Body of pancreas (tissue), 4 donors: ENCODE measurements at regions not wholly inside any gene's neighbourhood (a gene's known extent, or its start where the extent isn't known, plus 50 kb on each side); places are given as distances from the start of the nearest gene placed in this dataset.

Experiments used
- ATAC-seq: fragments of 150-250 bp; one replicate; pipeline ENCODE4 v1.9.1; 2016
- DNase-seq, 4 donors: peaks; one replicate each; pipeline ENCODE4 v3.0.0-alpha.2; 2019
- H3K27ac ChIP-seq, 4 donors: fragments of 200-600 bp; sonication (generic); 1 replicate in 3 of 4; 2 replicates in 1 of 4; pipeline versions ENCODE4 v1.5.1 to v1.6.1; 2016 to 2019; ENCODE audit warnings: mild to moderate bottlenecking in 1 of 4, mixed read lengths in 1 of 4, moderate library complexity in 1 of 4
- H3K27me3 ChIP-seq, 2 donors: fragments of 200-600 bp; sonication (generic); one replicate each; pipeline ENCODE4 v1.6.0; 2016; ENCODE audit warnings: mild to moderate bottlenecking in 1 of 2
- H3K36me3 ChIP-seq, 2 donors: fragments of 200-600 bp; sonication (generic); replicated peaks in 1 of 2; 2 replicates each; pipeline ENCODE4 v1.5.1; 2016; ENCODE audit warnings: low read depth in 2 of 2; ENCODE audit not compliant: insufficient read depth in 1 of 2
- H3K4me1 ChIP-seq: fragments of 200-600 bp; sonication (generic); one replicate; pipeline ENCODE4 v1.6.0; 2016
- H3K4me3 ChIP-seq, 2 donors: fragments of 200-600 bp; sonication (generic); 1 replicate in 1 of 2; 2 replicates in 1 of 2; pipeline ENCODE4 v1.5.1; 2016 to 2019
- H3K9me3 ChIP-seq, 3 donors: fragments of 200-600 bp; sonication (generic); 1 replicate in 2 of 3; 2 replicates in 1 of 3; pipeline ENCODE4 v1.5.1; 2016
- POLR2A ChIP-seq, 3 donors: fragments of 450-650 bp; IDR thresholded peaks; one replicate each; pipeline ENCODE4 v1.6.1; 2016; ENCODE audit warnings: antibody characterized with exemption in 3 of 3, mild to moderate bottlenecking in 2 of 3
- WGBS, 2 donors: methylation state at CpG; one replicate each; pipeline ENCODE4 v1.1.5; 2017; 5-methylcytosine and 5-hydroxymethylcytosine counted together
- intact Hi-C: fragments of 100-400 bp; cut with DNase I; formaldehyde crosslinking; loops from one replicate; pipeline ENCODE4 v1.15.1; 2023
- TF ChIP-seq, protein P1 (sequence below), 7 experiments: fragments of 450-650 bp in 4 of 7; fragments of 200-600 bp in 3 of 7; sonication (generic) in 3 of 7; IDR thresholded peaks; one replicate each; pipeline ENCODE4 v1.5.1; 2016 to 2019; ENCODE audit warnings: antibody characterized with exemption in 7 of 7

DNA sequence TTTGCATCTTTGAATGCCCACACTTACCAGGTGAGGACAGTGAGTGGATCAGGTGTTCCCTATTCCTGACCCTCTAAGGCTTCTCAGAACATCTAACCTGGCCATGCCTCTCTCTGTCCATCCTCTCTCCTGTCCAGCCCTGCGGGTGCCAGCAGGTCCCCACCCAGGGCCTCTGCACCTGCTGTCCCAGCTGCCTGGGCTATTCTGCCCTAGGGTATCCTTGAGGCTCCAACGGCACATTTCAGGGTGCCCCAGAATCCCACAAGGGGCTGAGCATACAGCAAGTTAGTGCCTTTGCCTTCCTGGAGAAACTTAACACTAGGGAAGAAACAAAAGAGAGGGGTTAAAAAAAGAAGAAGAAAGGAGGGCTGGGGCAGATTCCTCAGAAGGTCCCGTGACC lies 107.4 kb downstream of the UNCX start:
- ATAC-seq (no peak), DNase-seq (no peak)
- intact Hi-C loops: no loop called here
- H3K4me1 ChIP-seq: no peaks in the 10 kb centered on the region
- no peak for TF ChIP-seq POLR2A (IDR thresholded peaks at IDR 0.05)
- TF ChIP-seq, protein P1, sequence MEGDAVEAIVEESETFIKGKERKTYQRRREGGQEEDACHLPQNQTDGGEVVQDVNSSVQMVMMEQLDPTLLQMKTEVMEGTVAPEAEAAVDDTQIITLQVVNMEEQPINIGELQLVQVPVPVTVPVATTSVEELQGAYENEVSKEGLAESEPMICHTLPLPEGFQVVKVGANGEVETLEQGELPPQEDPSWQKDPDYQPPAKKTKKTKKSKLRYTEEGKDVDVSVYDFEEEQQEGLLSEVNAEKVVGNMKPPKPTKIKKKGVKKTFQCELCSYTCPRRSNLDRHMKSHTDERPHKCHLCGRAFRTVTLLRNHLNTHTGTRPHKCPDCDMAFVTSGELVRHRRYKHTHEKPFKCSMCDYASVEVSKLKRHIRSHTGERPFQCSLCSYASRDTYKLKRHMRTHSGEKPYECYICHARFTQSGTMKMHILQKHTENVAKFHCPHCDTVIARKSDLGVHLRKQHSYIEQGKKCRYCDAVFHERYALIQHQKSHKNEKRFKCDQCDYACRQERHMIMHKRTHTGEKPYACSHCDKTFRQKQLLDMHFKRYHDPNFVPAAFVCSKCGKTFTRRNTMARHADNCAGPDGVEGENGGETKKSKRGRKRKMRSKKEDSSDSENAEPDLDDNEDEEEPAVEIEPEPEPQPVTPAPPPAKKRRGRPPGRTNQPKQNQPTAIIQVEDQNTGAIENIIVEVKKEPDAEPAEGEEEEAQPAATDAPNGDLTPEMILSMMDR (IDR thresholded peaks at IDR 0.05): no peak
- H3K27me3 ChIP-seq: no peaks in the 10 kb centered on the region
- peaks cover 0 to 6% (median 0%) of the 10 kb centered on the region in 3 donors for H3K9me3 ChIP-seq
- H3K36me3 ChIP-seq: no peaks in the 10 kb centered on the region
- H3K27ac ChIP-seq: no peak overlapping the region
- WGBS, 2 donors: 69 to 72% methylated on average over 3 of the region's 3 CpGs
- H3K4me3 ChIP-seq: no peak overlapping the region

DNA sequence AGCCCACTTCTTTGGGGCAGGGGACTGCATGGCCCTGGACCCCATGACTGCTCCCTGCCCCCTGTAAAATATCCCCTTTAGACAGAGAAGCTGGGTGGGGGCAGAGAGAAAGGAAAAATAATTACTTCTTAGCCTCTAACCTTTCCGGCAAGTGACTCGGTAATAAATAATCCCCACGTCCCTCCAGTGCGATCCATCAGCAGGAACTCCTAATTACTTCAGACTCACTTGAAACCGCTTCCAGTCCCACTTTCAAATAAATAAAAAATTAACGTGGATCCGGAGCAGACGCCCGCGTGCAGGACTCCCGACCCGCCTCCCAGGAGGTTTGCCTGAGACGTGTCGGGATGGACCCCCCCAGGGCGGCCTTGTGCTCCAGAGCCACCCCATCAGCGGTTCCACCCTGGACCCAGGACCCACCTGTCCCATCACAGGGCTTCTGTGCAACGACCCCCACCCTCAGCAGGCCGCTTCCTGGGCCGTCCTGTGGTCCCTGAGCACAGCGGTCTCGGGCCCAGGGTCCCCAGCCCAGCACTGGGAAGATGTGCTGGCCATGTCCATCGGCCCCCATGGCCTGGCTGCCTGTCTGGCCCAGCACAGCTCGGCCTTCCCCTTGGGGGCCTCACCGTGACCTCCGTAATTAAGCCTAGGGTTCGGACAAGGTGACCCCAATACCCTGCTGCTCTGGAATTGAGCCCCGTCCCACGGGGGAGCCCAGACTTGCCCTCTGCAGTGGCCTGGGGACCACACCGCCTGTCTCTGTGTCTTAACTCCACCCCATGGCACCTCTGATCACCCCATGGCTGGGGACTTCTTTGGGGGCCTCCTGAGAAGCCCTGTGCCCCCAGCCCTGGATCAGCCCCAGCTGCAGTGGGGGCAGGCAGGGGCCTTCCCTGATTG lies 108.0 kb downstream of the UNCX start:
- no peak for ATAC-seq
- H3K4me3 ChIP-seq: no peak overlapping the region
- H3K27ac ChIP-seq: no peak overlapping the region
- TF ChIP-seq, protein P1 (IDR thresholded peaks at IDR 0.05): no peak
- no peak for TF ChIP-seq POLR2A (IDR thresholded peaks at IDR 0.05)
- intact Hi-C loops: no loop called here
- 60 to 65% methylated on average over 17 to 29 of the region's 29 CpGs for WGBS, 2 donors
- no peaks in the 10 kb centered on the region for H3K36me3 ChIP-seq
- H3K4me1 ChIP-seq: no peaks in the 10 kb centered on the region
- DNase-seq: no peak
- H3K27me3 ChIP-seq: no peaks in the 10 kb centered on the region
- peaks cover 0 to 6% (median 0%) of the 10 kb centered on the region in 3 donors for H3K9me3 ChIP-seq

DNA sequence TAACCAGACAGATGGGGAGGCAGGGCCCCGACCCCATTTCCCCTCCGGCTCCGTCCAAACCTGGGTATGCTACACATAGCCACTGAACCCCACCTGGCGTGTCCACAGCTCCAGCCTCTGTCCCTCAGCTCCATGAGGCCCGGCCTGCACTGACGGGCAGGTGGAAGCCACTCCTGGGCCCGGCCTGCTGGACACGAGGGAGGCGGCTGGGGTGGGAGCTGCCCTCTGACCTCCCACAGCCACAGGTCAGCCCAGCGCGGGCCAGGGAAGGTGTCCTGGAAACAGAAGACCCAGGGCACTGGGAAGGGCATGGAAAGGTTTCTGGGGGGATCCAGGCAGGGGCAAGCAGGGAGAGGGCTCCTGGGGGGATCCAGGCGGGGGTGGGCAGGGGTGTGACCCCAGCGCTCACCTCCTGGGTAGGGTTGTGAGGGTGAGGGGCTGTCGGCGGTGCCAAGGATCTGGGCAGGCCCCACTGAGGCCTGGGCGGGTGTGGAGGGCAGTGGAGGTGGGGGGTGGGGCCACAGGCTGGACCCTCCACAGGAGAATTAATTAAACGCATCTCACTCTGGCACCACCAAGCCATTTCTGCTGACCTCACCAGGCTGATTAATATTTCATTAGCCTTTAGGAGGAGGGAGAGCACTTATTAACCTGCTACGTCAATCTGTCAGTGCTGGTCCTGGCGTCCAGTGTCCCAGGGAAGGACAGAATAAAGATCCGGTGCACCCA lies 108.9 kb downstream of the UNCX start:
- WGBS, 2 donors: 64 to 68% methylated on average over 13 to 20 of the region's 20 CpGs
- Histone ChIP-seq H3K36me3 (no peaks in the 10 kb centered on the region), H3K9me3 (peaks cover 0 to 6% (median 0%) of the 10 kb centered on the region in 3 donors), H3K4me3 (no peak overlapping the region), H3K4me1 (no peaks in the 10 kb centered on the region), H3K27ac (no peak overlapping the region), H3K27me3 (no peaks in the 10 kb centered on the region)
- ATAC-seq (no peak), DNase-seq (no peak)
- intact Hi-C loops: no loop called here
- TF ChIP-seq, protein P1 (IDR thresholded peaks at IDR 0.05): no peak
- no peak for TF ChIP-seq POLR2A (IDR thresholded peaks at IDR 0.05)

DNA sequence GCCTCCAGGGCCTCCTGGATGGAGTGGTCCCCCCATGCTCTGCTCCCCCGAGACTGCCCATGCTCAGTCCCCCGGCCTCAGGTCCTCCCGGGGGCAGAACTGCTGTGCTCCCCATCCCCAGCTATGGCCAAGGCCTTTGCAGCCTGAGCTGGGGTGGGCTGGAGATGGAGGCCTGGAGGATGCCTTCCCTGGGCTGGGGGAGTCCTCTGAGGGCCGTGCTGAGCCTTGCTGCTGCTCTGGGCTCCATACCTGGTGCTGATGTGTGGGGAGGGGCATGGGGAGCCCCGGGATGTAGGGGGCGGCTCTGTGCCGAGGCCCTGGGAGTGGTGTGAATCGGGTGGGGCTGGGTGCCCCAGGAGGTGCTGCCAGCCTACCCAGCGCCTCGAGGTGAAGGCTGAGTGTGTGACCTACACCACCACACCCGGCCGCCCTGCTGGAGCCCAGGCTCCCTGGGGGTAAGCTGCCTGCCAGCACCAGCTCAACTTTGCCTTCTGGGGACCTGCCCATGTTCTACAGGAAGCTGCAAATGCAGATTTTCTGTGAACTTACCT lies 109.5 kb downstream of the UNCX start:
- Histone ChIP-seq H3K27ac (no peak overlapping the region), H3K4me3 (no peak overlapping the region), H3K27me3 (no peaks in the 10 kb centered on the region), H3K4me1 (no peaks in the 10 kb centered on the region), H3K36me3 (no peaks in the 10 kb centered on the region), H3K9me3 (peaks cover 0 to 6% (median 0%) of the 10 kb centered on the region in 3 donors)
- no peak for DNase-seq
- WGBS, 2 donors: 58 to 87% methylated on average over 7 to 10 of the region's 12 CpGs
- TF ChIP-seq, protein P1 (IDR thresholded peaks at IDR 0.05): no peak
- no peak for TF ChIP-seq POLR2A (IDR thresholded peaks at IDR 0.05)
- intact Hi-C loops: no loop called here
- ATAC-seq: no peak
